GM23248 (cell line): ENCODE measurements at regions not wholly inside any gene's neighbourhood (a gene's known extent, or its start where the extent isn't known, plus 50 kb on each side); places are given as distances from the start of the nearest gene placed in this dataset.

Experiments
- DNase-seq: peaks from one replicate; pipeline ENCODE4 v3.0.0-alpha.2; 2015
- H2AFZ ChIP-seq: fragments of 200-600 bp; sonication (generic); 2 replicates; pipeline ENCODE4 v1.6.1; 2016; ENCODE audit warnings: antibody characterized with exemption
- H3F3A ChIP-seq: fragments of 200-600 bp; sonication (generic); 2 replicates; pipeline ENCODE4 v1.6.1; 2016; ENCODE audit warnings: mild to moderate bottlenecking, antibody characterized with exemption, mixed run types; ENCODE audit not compliant: insufficient read depth
- H3K27ac ChIP-seq: fragments of 200-600 bp; sonication (generic); 2 replicates; pipeline ENCODE4 v1.5.1; 2016; ENCODE audit warnings: mild to moderate bottlenecking
- H3K27me3 ChIP-seq: fragments of 200-600 bp; sonication (generic); replicated peaks from 2 replicates; pipeline ENCODE4 v1.6.1; 2016; ENCODE audit warnings: mild to moderate bottlenecking; ENCODE audit not compliant: insufficient read depth
- H3K36me3 ChIP-seq: fragments of 200-600 bp; sonication (generic); 2 replicates; pipeline ENCODE4 v1.6.1; 2016; ENCODE audit warnings: low read depth, mild to moderate bottlenecking
- H3K4me1 ChIP-seq: fragments of 200-600 bp; sonication (generic); 2 replicates; pipeline ENCODE4 v1.6.1; 2016; ENCODE audit warnings: mild to moderate bottlenecking; ENCODE audit not compliant: insufficient read depth
- H3K4me2 ChIP-seq: fragments of 200-600 bp; sonication (generic); one replicate; pipeline ENCODE4 v1.6.1; 2016; ENCODE audit warnings: mild to moderate bottlenecking; ENCODE audit not compliant: unreplicated experiment
- H3K4me3 ChIP-seq: fragments of 200-600 bp; sonication (generic); 2 replicates; pipeline ENCODE4 v1.5.1; 2016; ENCODE audit warnings: mild to moderate bottlenecking
- H3K79me2 ChIP-seq: fragments of 200-600 bp; sonication (generic); 2 replicates; pipeline ENCODE4 v1.6.1; 2016; ENCODE audit warnings: mild to moderate bottlenecking; ENCODE audit not compliant: insufficient read depth
- H3K9ac ChIP-seq: fragments of 200-600 bp; sonication (generic); 2 replicates; pipeline ENCODE4 v1.6.1; 2016; ENCODE audit warnings: mild to moderate bottlenecking
- H3K9me2 ChIP-seq: fragments of 200-600 bp; sonication (generic); 2 replicates; pipeline ENCODE4 v1.6.1; 2016; ENCODE audit warnings: mixed run types, mild to moderate bottlenecking, moderate library complexity; ENCODE audit not compliant: insufficient read depth
- H3K9me3 ChIP-seq: fragments of 200-600 bp; sonication (generic); one replicate; pipeline ENCODE4 v1.6.1; 2017; ENCODE audit warnings: low read depth
- H4K20me1 ChIP-seq: fragments of 200-600 bp; sonication (generic); 2 replicates; pipeline ENCODE4 v1.6.0; 2016; ENCODE audit not compliant: insufficient read depth
- EZH2 ChIP-seq: fragments of 200-600 bp; sonication (generic); IDR thresholded peaks from 2 replicates; pipeline ENCODE4 v1.6.1; 2018; ENCODE audit warnings: antibody characterized with exemption, mild to moderate bottlenecking; ENCODE audit not compliant: insufficient read depth, poor library complexity, severe bottlenecking
- EZH2phosphoT487 ChIP-seq: fragments of 200-600 bp; sonication (generic); IDR thresholded peaks from 2 replicates; pipeline ENCODE4 v1.6.1; 2018; ENCODE audit warnings: antibody characterized with exemption, moderate library complexity, mild to moderate bottlenecking, low read depth; ENCODE audit not compliant: insufficient read depth
- WGBS, 2 experiments: methylation state at CpG; one replicate each; pipeline ENCODE4 v1.1.6; 2015 to 2017; ENCODE audit warnings: low lambda C conversion rate in 2 of 2, low coverage in 1 of 2; ENCODE audit errors: missing lambda C conversion rate in 2 of 2; 5-methylcytosine and 5-hydroxymethylcytosine counted together
- in situ Hi-C: fragments of 300-500 bp; cut with MboI; formaldehyde crosslinking; loops from 2 replicates; pipeline ENCODE4 v1.15.0; 2020

- in situ Hi-C loops = no loop called here
- Histone ChIP-seq H2AFZ (no peak overlapping the region), H3K4me1 (peaks cover 6% of the 10 kb centered on the region), H3K4me2 (no peak overlapping the region), H3K27me3 (no peaks in the 10 kb centered on the region), H3K9me2 (no peaks in the 10 kb centered on the region), H3K79me2 (no peaks in the 10 kb centered on the region), H3K27ac (no peak overlapping the region), H3K36me3 (no peaks in the 10 kb centered on the region), H4K20me1 (no peaks in the 10 kb centered on the region), H3K9me3 (no peaks in the 10 kb centered on the region), H3K9ac (no peak overlapping the region), H3K4me3 (no peak overlapping the region), H3F3A (no peaks in the 10 kb centered on the region)
- TF ChIP-seq EZH2phosphoT487 (no peak), EZH2 (no peak)
- no peak for DNase-seq
Observed at GRCh38 chr2:162934191-162934590, 95.6 kb upstream of the KCNH7 start.

DNA sequence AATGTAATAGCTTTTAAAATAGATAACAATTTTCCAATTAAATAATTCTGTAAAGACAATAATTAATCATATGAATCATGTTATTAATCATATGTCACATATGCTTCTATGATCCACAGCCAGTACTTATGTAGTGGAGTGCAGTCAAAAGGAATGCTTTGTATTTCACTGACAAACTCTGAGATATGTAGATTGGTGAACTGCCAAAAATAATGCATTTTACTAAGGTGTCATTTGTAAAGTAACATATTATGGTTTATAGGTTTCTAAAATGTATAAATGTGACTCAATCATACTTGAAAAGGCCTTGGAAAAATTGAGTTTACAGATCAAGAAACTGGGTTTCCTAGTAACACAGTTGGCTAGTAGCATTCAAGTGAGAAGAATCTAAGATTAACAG is 93.8 kb upstream of the KCNH7 start:
- Histone ChIP-seq H3K27me3 (no peaks in the 10 kb centered on the region), H3K9me3 (no peaks in the 10 kb centered on the region), H3K79me2 (no peaks in the 10 kb centered on the region), H3K4me2 (no peak overlapping the region), H3K4me1 (peaks cover 23% of the 10 kb centered on the region), H3K9me2 (no peaks in the 10 kb centered on the region), H3K4me3 (no peak overlapping the region), H3K36me3 (no peaks in the 10 kb centered on the region), H3K9ac (no peak overlapping the region), H3K27ac (no peak overlapping the region), H2AFZ (no peak overlapping the region), H4K20me1 (no peaks in the 10 kb centered on the region), H3F3A (peaks cover 3% of the 10 kb centered on the region; the same call in 1 of the 2 replicates)
- in situ Hi-C loops = no loop called here
- DNase-seq = no peak
- TF ChIP-seq EZH2 = no peak
- no peak for TF ChIP-seq EZH2phosphoT487

DNA sequence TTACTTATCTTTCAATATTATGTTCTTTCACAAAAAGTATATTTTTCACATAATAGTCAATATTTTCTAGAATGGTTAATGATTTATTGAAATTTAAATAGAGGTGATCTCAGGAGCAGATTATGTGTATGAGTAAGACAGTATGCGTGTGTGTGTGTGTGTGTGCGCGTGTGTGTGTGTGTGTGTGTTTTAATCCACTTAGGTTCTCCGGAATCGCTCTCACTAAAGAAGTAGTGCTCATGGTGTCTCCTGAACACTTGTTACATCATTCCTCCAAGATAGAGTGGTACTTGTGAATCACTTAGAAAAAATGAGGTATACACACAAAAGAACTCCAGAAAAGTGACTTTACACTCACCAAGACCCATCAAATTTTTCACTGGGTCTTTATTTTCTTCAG is 91.0 kb upstream of the KCNH7 start:
- peak; percentile 41 for DNase-seq

DNA sequence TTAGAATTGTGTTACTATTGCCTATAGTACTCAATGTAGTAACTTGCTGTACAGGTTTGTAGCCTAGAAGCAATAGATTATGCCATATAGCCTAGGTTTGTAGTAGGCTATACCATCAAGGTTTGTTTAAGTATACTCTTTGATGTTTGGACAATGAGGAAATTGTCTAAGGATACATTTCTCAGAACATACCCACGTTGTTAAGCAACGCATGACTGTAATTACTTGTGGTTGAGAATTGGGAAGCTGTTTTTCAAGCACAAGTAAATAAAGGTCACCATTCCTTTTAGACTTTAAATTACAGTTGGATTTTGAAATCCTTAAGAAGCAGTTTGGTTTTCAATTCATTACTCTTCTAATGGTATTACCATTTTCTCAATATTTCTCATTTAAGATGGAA is 89.8 kb upstream of the KCNH7 start:
- H3K9me2 ChIP-seq = no peaks in the 10 kb centered on the region
- no peak overlapping the region for H3K9ac ChIP-seq
- no peaks in the 10 kb centered on the region for H4K20me1 ChIP-seq
- H3K79me2 ChIP-seq = no peaks in the 10 kb centered on the region
- no peak overlapping the region for H3K27ac ChIP-seq
- H3K36me3 ChIP-seq = no peaks in the 10 kb centered on the region
- peaks cover 40% of the 10 kb centered on the region for H3K4me1 ChIP-seq
- no peaks in the 10 kb centered on the region for H3K27me3 ChIP-seq
- no peak for TF ChIP-seq EZH2phosphoT487
- no peak for TF ChIP-seq EZH2
- peaks cover 12% of the 10 kb centered on the region for H3F3A ChIP-seq
- 25 to 28% methylated on average over 2 of the region's 2 CpGs for WGBS, 2 experiments
- no peak overlapping the region for H2AFZ ChIP-seq
- H3K4me3 ChIP-seq = no peak overlapping the region
- peak; percentile 26 for DNase-seq
- no peaks in the 10 kb centered on the region for H3K9me3 ChIP-seq
- H3K4me2 ChIP-seq = no peak overlapping the region
- in situ Hi-C loops = no loop called here

More for the DNA sequence above, 91.0 kb upstream of the KCNH7 start:
- no peaks in the 10 kb centered on the region for H3K27me3 ChIP-seq
- H3K79me2 ChIP-seq = no peaks in the 10 kb centered on the region
- 64 to 68% methylated on average over 5 of the region's 5 CpGs for WGBS, 2 experiments
- H3K9me2 ChIP-seq = no peaks in the 10 kb centered on the region
- in situ Hi-C loops = no loop called here
- H3K36me3 ChIP-seq = no peaks in the 10 kb centered on the region
- no peak overlapping the region for H3K27ac ChIP-seq
- H3K4me3 ChIP-seq = no peak overlapping the region
- no peak overlapping the region for H3K9ac ChIP-seq
- H4K20me1 ChIP-seq = no peaks in the 10 kb centered on the region
- H3K4me2 ChIP-seq = no peak overlapping the region
- H2AFZ ChIP-seq = no peak overlapping the region
- H3K9me3 ChIP-seq = no peaks in the 10 kb centered on the region
- peaks cover 12% of the 10 kb centered on the region for H3F3A ChIP-seq
- TF ChIP-seq EZH2phosphoT487 = no peak
- TF ChIP-seq EZH2 = no peak
- H3K4me1 ChIP-seq = peaks cover 40% of the 10 kb centered on the region

DNA sequence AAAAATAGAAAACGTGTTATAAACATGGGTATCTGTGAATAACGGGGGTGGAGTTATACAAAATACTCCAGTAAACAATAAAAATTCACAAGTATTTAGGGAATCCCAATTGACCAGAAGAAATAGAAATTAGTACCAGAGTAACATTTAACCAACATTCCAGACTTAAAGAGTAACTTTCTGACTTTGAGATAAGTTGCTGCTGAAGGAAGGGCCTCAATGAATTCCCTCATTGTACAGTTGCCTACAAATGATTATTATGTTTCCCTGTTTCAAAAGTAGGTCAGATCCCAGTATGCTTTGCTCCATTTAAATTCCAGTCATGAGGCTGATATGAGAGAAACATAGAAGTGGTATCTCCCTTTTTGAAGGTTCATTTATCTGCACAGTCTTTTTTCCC is 88.3 kb upstream of the KCNH7 start:
- Histone ChIP-seq H3K27ac (peak overlapping the region; percentile 51), H3F3A (peaks cover 12% of the 10 kb centered on the region), H4K20me1 (no peaks in the 10 kb centered on the region), H3K36me3 (no peaks in the 10 kb centered on the region), H3K27me3 (no peaks in the 10 kb centered on the region), H3K4me2 (peak overlapping the region; percentile 41), H3K9me2 (no peaks in the 10 kb centered on the region), H3K9me3 (no peaks in the 10 kb centered on the region), H2AFZ (no peak overlapping the region), H3K9ac (no peak overlapping the region), H3K4me1 (peaks cover 40% of the 10 kb centered on the region), H3K79me2 (no peaks in the 10 kb centered on the region), H3K4me3 (peak overlapping the region; percentile 6; the same call in 1 of the 2 replicates)
- in situ Hi-C loops = no loop called here
- TF ChIP-seq EZH2 (no peak), EZH2phosphoT487 (no peak)
- DNase-seq = peak; percentile 50
- 20 to 25% methylated on average over 2 of the region's 2 CpGs for WGBS, 2 experiments
